ENCODE measurements at regions not wholly inside any gene's neighbourhood (a gene's known extent, or its start where the extent isn't known, plus 50 kb on each side); places are given as distances from the start of the nearest gene placed in this dataset.

GRCh38 chr11:90414221-90414620 is 191.4 kb upstream of the CHORDC1 start:
- TF ChIP-seq POLR2A (IDR thresholded peaks at IDR 0.05; ENCODE audit: low read depth, low read length) = no peak
- no peak for TF ChIP-seq CTCF (conservative IDR thresholded peaks at IDR 0.05; ENCODE audit: low read depth, low read length)
- TF ChIP-seq USF2 (IDR thresholded peaks at IDR 0.05; ENCODE audit: low read depth, low read length) = no peak
- no peak for TF ChIP-seq SMC3 (IDR thresholded peaks at IDR 0.05; ENCODE audit: low read depth, low read length)
- no peak for TF ChIP-seq MAFK (IDR thresholded peaks at IDR 0.05; ENCODE audit: low read depth, low read length)
- TF ChIP-seq BHLHE40 (IDR thresholded peaks at IDR 0.05; ENCODE audit: low read depth, low read length) = no peak
- TF ChIP-seq RFX5 (IDR thresholded peaks at IDR 0.05; ENCODE audit: low read depth, low read length) = no peak
- TF ChIP-seq RAD21 (IDR thresholded peaks at IDR 0.05; ENCODE audit: low read length) = no peak
- no peak for TF ChIP-seq MXI1 (IDR thresholded peaks at IDR 0.05; ENCODE audit: borderline replicate concordance, low read depth, low read length)
- no peak for TF ChIP-seq CEBPB (IDR thresholded peaks at IDR 0.05; ENCODE audit: low read depth, low read length)
- TF ChIP-seq CHD1 (IDR thresholded peaks at IDR 0.05; ENCODE audit: low read depth, low read length) = no peak
- TF ChIP-seq RCOR1 (IDR thresholded peaks at IDR 0.05; ENCODE audit: insufficient replicate concordance, low read length) = no peak
- no peak for TF ChIP-seq FOS (IDR thresholded peaks at IDR 0.05; ENCODE audit: low read depth, low read length)

Measured in IMR-90 (cell line).